GM23338 (cell line): ENCODE measurements at regions not wholly inside any gene's neighbourhood (a gene's known extent, or its start where the extent isn't known, plus 50 kb on each side); places are given as distances from the start of the nearest gene placed in this dataset.

Source experiments
- CREB1 ChIP-seq: fragments of 250-450 bp; sonication (Bioruptor Pico); IDR thresholded peaks from 2 replicates; pipeline ENCODE4 v1.5.0; 2020; ENCODE audit warnings: low read depth, mild to moderate bottlenecking, moderate library complexity
- CTCF ChIP-seq, 2 experiments: fragments of 200-600 bp in 1 of 2; sonication (generic) in 1 of 2; conservative IDR thresholded peaks; 2 replicates each; pipeline versions ENCODE4 v1.5.1 to v1.6.1; 2016 to 2017; ENCODE audit warnings: antibody characterized with exemption in 2 of 2, low read depth in 2 of 2, mild to moderate bottlenecking in 2 of 2, moderate library complexity in 1 of 2
- EZH2 ChIP-seq: fragments of 200-600 bp; sonication (generic); IDR thresholded peaks from one replicate; pipeline ENCODE4 v1.8.0; 2017; ENCODE audit warnings: antibody characterized with exemption, mild to moderate bottlenecking, low read depth; ENCODE audit not compliant: unreplicated experiment
- EZH2phosphoT487 ChIP-seq: fragments of 200-600 bp; sonication (generic); IDR thresholded peaks from one replicate; pipeline ENCODE4 v1.8.1; 2018; ENCODE audit warnings: antibody characterized with exemption; ENCODE audit not compliant: unreplicated experiment
- JUNB ChIP-seq: IDR thresholded peaks from one replicate; pipeline ENCODE4 v1.6.1; 2016; ENCODE audit warnings: antibody characterized with exemption; ENCODE audit not compliant: unreplicated experiment
- NANOG ChIP-seq: IDR thresholded peaks from 2 replicates; pipeline ENCODE4 v1.6.1; 2016; ENCODE audit warnings: antibody characterized with exemption, borderline replicate concordance
- POLR2AphosphoS5 ChIP-seq: IDR thresholded peaks from 2 replicates; pipeline ENCODE4 v1.6.1; 2016; ENCODE audit warnings: antibody characterized with exemption, low read depth
- REST ChIP-seq: IDR thresholded peaks from one replicate; pipeline ENCODE4 v1.6.1; 2018; ENCODE audit warnings: antibody characterized with exemption; ENCODE audit not compliant: unreplicated experiment

GRCh38 chr6:133047706-133048105 is 193.5 kb upstream of the EYA4 start:
- TF ChIP-seq CTCF (conservative IDR thresholded peaks at IDR 0.05; ENCODE audit: low read depth in 2 of 2) (no peak), JUNB (no peak), POLR2AphosphoS5 (no peak), EZH2phosphoT487 (no peak), EZH2 (no peak), NANOG (no peak), CREB1 (CRISPR knock-in tag) (no peak), REST (no peak)
